ENCODE measurements at regions not wholly inside any gene's neighbourhood (a gene's known extent, or its start where the extent isn't known, plus 50 kb on each side); places are given as distances from the start of the nearest gene placed in this dataset.

GRCh38 chr5:167167191-167167795 lies 1124.2 kb upstream of the WWC1 start:
- TF ChIP-seq, protein P1, sequence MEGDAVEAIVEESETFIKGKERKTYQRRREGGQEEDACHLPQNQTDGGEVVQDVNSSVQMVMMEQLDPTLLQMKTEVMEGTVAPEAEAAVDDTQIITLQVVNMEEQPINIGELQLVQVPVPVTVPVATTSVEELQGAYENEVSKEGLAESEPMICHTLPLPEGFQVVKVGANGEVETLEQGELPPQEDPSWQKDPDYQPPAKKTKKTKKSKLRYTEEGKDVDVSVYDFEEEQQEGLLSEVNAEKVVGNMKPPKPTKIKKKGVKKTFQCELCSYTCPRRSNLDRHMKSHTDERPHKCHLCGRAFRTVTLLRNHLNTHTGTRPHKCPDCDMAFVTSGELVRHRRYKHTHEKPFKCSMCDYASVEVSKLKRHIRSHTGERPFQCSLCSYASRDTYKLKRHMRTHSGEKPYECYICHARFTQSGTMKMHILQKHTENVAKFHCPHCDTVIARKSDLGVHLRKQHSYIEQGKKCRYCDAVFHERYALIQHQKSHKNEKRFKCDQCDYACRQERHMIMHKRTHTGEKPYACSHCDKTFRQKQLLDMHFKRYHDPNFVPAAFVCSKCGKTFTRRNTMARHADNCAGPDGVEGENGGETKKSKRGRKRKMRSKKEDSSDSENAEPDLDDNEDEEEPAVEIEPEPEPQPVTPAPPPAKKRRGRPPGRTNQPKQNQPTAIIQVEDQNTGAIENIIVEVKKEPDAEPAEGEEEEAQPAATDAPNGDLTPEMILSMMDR (conservative IDR thresholded peaks at IDR 0.05; ENCODE audit: low read length) = no peak
- TF ChIP-seq EZH2phosphoT487 (IDR thresholded peaks at IDR 0.05; ENCODE audit: borderline replicate concordance, low read depth, low read length) = no peak
